Suprapubic skin (tissue), 4 donors: ENCODE measurements at regions not wholly inside any gene's neighbourhood (a gene's known extent, or its start where the extent isn't known, plus 50 kb on each side); places are given as distances from the start of the nearest gene placed in this dataset.
A peak's percentile ranks its signal among the peaks of the same experiment; 100 is the strongest.

Experiments
- DNase-seq, 2 donors: peaks; one replicate each; pipeline ENCODE4 v3.0.0-alpha.2; 2019; ENCODE audit warnings: low spot score in 2 of 2
- H3K27ac ChIP-seq: fragments of 200-600 bp; sonication (generic); one replicate; pipeline ENCODE4 v1.5.1; 2019
- H3K27me3 ChIP-seq: fragments of 200-600 bp; sonication (generic); one replicate; pipeline ENCODE4 v1.5.1; 2019
- H3K36me3 ChIP-seq: fragments of 200-600 bp; sonication (generic); one replicate; pipeline ENCODE4 v1.5.1; 2019
- H3K4me1 ChIP-seq: fragments of 200-600 bp; sonication (generic); one replicate; pipeline ENCODE4 v1.5.1; 2019
- H3K4me3 ChIP-seq: fragments of 200-600 bp; sonication (generic); one replicate; pipeline ENCODE4 v1.5.1; 2019; ENCODE audit warnings: mild to moderate bottlenecking
- H3K9me3 ChIP-seq: fragments of 200-600 bp; sonication (generic); one replicate; pipeline ENCODE4 v1.5.1; 2019
- EP300 ChIP-seq: sonication (generic); formaldehyde crosslinking; IDR thresholded peaks from one replicate; pipeline ENCODE4 v1.6.1; 2017; ENCODE audit warnings: antibody characterized with exemption
- POLR2A ChIP-seq, 2 donors: fragments of 450-650 bp; IDR thresholded peaks; one replicate each; pipeline ENCODE4 v1.6.1; 2017; ENCODE audit warnings: antibody characterized with exemption in 2 of 2, mild to moderate bottlenecking in 2 of 2, moderate library complexity in 2 of 2
- POLR2AphosphoS5 ChIP-seq, 3 donors: sonication (generic); formaldehyde crosslinking; IDR thresholded peaks; one replicate each; pipeline ENCODE4 v1.6.1; 2017; ENCODE audit warnings: antibody characterized with exemption in 3 of 3
- WGBS: methylation state at CpG from one replicate; pipeline ENCODE4 v1.1.5; 2018; 5-methylcytosine and 5-hydroxymethylcytosine counted together
- TF ChIP-seq, protein P1 (sequence below), 2 donors: fragments of 200-600 bp in 1 of 2; fragments of 450-650 bp in 1 of 2; sonication (generic) in 1 of 2; IDR thresholded peaks; one replicate each; pipeline ENCODE4 v1.5.1; 2016 to 2019; ENCODE audit warnings: antibody characterized with exemption in 2 of 2, mild to moderate bottlenecking in 1 of 2, moderate library complexity in 1 of 2

DNA sequence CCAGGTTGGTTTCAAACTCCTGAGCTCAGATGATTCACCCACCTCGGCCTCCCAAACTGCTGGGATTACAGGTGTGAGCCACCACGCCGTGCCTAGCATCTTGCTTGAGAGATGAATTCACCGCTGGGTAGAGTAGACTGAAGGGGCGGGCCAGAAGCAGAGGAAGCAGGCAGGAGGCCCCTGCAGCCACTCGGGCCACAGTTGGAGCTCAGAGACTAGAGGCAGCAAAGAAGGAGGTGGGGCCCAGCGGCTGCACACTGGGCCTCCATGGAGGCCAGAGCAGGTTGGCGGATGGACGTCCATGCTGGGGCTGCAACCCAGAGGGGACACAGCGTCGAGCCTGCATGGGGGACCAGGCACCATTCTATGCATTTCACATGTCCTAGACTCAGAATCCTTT lies 88.4 kb upstream of the FGF3 start:
- DNase-seq = no peak
- TF ChIP-seq EP300 (no peak), POLR2A (IDR thresholded peaks at IDR 0.05) (no peak), POLR2AphosphoS5 (IDR thresholded peaks at IDR 0.05) (no peak)
- TF ChIP-seq, protein P1, sequence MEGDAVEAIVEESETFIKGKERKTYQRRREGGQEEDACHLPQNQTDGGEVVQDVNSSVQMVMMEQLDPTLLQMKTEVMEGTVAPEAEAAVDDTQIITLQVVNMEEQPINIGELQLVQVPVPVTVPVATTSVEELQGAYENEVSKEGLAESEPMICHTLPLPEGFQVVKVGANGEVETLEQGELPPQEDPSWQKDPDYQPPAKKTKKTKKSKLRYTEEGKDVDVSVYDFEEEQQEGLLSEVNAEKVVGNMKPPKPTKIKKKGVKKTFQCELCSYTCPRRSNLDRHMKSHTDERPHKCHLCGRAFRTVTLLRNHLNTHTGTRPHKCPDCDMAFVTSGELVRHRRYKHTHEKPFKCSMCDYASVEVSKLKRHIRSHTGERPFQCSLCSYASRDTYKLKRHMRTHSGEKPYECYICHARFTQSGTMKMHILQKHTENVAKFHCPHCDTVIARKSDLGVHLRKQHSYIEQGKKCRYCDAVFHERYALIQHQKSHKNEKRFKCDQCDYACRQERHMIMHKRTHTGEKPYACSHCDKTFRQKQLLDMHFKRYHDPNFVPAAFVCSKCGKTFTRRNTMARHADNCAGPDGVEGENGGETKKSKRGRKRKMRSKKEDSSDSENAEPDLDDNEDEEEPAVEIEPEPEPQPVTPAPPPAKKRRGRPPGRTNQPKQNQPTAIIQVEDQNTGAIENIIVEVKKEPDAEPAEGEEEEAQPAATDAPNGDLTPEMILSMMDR (IDR thresholded peaks at IDR 0.05) = no peak
- peaks cover 42% of the 10 kb centered on the region for H3K27me3 ChIP-seq
- WGBS = 92% methylated on average over 10 of the region's 11 CpGs
- H3K27ac ChIP-seq = no peak overlapping the region
- H3K36me3 ChIP-seq = no peaks in the 10 kb centered on the region
- H3K9me3 ChIP-seq = no peaks in the 10 kb centered on the region
- no peak overlapping the region for H3K4me3 ChIP-seq
- H3K4me1 ChIP-seq = no peaks in the 10 kb centered on the region

DNA sequence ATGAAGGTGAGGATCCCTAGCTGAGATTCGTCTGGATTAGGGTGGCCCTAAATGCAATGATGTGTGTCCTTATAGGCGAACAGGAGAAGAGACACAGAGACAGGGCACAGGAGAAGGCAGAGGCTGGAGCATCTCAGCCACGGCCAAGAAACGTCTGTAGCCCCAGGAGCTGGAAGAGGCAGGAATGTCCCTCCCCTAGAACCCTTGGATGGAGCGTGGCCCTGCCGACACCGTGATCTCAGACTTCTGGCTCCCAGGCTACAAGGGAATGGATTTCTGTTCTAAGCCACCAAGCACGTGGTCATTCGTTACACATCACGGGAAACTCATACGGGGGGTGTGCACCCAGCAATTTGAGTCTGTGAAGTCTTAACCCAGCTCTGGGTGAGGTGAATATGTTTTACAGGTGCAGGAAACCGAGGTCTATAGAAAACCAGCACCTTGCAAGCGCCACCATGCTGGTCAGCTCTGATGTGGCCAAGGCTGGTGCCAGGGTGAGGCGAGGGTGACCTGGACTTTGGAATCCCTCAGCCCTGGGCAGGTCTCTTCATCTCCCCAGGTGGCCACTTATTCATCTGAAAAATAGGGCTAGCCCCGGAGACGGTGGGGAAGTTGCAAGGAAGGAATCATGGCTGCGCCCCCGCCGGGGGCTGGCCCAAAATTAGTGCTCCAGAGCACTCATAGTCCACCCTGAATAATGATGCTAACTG lies 89.5 kb upstream of the FGF3 start:
- no peaks in the 10 kb centered on the region for H3K36me3 ChIP-seq
- no peaks in the 10 kb centered on the region for H3K9me3 ChIP-seq
- DNase-seq = peak in 1 of 2 donors; percentile 21
- peaks cover 35% of the 10 kb centered on the region for H3K27me3 ChIP-seq
- WGBS = 74% methylated on average over 18 of the region's 19 CpGs
- no peak overlapping the region for H3K27ac ChIP-seq
- TF ChIP-seq, protein P1 (IDR thresholded peaks at IDR 0.05) = no peak
- TF ChIP-seq POLR2A (IDR thresholded peaks at IDR 0.05) (no peak), POLR2AphosphoS5 (IDR thresholded peaks at IDR 0.05) (no peak), EP300 (no peak)
- H3K4me3 ChIP-seq = no peak overlapping the region
- no peaks in the 10 kb centered on the region for H3K4me1 ChIP-seq

DNA sequence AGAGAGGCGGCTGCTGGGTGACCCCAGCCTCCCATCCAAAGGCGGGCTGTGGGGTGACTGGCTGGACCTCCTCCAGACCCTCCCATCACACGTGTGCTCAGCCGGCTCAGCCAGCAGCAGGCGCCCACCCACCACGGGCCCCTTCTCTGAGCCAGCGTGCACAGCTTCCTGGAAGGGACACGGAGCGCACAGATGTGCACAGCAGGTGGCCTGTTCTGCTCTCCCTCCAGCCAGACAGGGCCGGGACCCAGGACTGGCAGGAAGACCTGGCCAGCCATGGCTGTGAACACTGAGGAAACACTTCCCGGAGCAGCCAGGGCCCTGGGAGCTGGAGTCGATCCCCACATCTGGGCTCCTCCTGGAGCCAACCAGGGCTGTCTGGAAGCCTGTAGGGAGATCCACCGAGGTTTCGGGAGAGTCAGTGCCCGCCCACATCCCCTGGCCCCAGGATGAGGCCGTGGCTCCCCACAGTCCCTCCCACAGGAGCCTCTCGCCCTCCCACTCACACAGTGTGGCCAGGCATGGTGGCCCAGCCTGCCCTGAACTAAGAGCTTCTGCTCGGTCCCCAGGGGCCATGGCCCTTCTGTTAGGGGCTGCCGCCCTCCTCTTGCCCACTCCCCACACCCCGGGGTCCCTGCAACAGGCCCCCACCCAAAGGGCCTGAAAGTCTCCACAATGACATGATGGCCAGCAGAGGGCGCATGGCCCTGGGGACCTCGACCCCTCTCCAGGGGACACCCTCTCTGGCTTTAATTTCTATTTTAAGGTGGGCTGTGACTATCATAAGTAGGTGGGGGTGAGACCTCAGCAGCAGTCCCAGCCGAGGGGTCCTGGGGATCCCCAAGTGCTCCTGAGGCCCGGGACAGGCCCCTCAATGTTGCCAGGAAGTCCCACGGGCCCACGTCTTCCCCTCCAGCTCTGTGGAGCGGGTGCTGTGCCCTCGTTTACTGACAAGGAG lies 90.6 kb upstream of the FGF3 start:
- TF ChIP-seq, protein P1 (IDR thresholded peaks at IDR 0.05) = peak in 1 of 2 donors; percentile 44
- TF ChIP-seq EP300 = no peak
- Histone ChIP-seq H3K9me3 (no peaks in the 10 kb centered on the region), H3K27ac (no peak overlapping the region), H3K4me3 (no peak overlapping the region), H3K36me3 (no peaks in the 10 kb centered on the region), H3K4me1 (peaks cover 8% of the 10 kb centered on the region), H3K27me3 (peaks cover 34% of the 10 kb centered on the region)
- WGBS = 26% methylated on average over 10 of the region's 28 CpGs
- peak in 1 of 2 donors; percentile 48 for DNase-seq

DNA sequence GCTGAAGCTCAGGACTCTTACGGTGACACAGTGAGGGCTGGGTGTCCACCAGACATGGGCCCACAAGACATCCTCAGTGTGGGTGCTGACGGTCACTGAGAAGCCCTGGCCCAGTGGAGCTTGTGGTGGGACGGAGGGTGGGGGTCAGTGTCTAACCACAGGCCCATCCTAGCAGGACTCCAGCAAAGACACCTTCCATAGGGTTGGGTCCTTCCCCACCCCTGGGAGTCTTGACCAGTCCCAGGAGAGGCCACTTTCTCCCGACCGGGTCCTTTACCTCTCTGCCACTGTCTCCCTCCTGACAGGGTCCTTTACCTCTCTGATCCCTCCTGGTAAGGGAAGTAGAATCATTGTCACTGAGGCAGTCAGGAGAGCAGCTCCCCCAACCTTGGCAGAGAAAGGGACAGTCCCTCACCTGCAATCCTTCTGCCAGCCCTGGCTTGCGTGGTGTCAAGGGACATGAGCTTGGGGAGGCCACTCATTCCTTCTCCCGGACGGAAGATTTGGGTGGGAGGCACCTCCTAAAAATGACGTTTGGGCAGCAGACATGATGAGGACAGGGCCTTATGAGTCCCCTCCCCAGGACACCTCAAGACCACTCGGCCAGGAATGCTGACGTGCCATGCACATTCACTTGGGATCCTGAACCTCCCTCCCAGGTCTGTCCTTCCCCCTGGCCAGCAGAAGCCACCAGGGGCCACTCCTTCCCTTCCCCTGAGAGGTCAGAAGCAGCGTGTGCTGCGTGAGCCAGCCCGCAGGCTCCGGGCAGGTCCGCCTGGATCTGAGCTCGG lies 91.5 kb upstream of the FGF3 start:
- H3K4me1 ChIP-seq = peaks cover 16% of the 10 kb centered on the region
- no peaks in the 10 kb centered on the region for H3K9me3 ChIP-seq
- no peak overlapping the region for H3K4me3 ChIP-seq
- peaks cover 32% of the 10 kb centered on the region for H3K27me3 ChIP-seq
- no peak overlapping the region for H3K27ac ChIP-seq
- no peak for TF ChIP-seq POLR2AphosphoS5 (IDR thresholded peaks at IDR 0.05)
- TF ChIP-seq EP300 = no peak
- H3K36me3 ChIP-seq = no peaks in the 10 kb centered on the region
- DNase-seq = peak in 1 of 2 donors; percentile 42
- WGBS = 89% methylated on average over 10 of the region's 17 CpGs

DNA sequence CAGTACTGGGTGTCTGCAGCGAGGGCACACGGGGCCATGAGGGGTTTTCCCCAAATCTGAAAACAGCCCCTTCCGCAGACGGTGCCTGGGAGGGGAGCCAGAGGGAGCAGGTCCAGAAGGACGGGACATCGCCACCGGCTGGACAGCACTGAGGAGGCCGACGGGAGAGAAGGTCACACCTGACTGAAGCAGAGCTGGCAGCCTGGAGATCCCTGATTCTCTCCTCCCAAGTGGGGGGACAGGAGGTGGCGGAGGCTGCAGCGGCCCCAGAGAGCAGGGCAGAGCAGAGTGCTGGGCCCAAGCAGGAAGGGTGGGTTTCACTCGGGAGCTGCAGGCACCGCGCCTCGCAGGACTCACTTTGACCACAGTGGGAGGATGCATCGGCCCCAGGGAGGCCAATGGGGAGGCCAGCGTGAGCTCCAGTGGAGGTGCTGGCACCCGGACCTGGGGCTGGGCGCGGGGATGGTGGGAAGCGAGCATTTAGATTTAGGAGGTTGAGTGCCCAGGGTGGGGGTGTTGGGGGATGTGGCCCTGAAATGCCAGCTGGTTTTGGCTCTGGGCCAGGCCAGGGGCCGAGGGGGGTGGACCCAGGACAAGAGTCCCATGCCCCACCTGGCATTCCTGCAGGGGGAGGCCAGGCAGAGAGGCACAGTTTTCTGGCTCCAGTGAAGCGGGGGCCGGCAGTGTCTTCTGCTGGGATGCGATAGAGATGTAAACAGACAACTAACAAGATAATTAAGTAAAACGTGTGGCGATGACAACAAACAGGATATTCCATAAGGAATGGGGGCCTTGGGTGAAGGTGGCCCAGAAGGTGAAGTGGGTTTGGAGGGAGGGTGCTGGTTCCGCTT lies 92.3 kb upstream of the FGF3 start:
- 81% methylated on average over 19 of the region's 28 CpGs for WGBS
- H3K4me1 ChIP-seq = peaks cover 20% of the 10 kb centered on the region
- H3K27me3 ChIP-seq = peaks cover 25% of the 10 kb centered on the region
- H3K27ac ChIP-seq = no peak overlapping the region
- no peaks in the 10 kb centered on the region for H3K36me3 ChIP-seq
- TF ChIP-seq POLR2A (IDR thresholded peaks at IDR 0.05) (no peak), POLR2AphosphoS5 (IDR thresholded peaks at IDR 0.05) (no peak), EP300 (no peak)
- TF ChIP-seq, protein P1 (IDR thresholded peaks at IDR 0.05) = no peak
- no peak overlapping the region for H3K4me3 ChIP-seq
- peak; percentile 46 to 70 for DNase-seq
- no peaks in the 10 kb centered on the region for H3K9me3 ChIP-seq
